GM06990 (cell line): ENCODE measurements at regions not wholly inside any gene's neighbourhood (a gene's known extent, or its start where the extent isn't known, plus 50 kb on each side); places are given as distances from the start of the nearest gene placed in this dataset.
A peak's percentile ranks its signal among the peaks of the same experiment; 100 is the strongest.

ENCODE experiments used
- DNase-seq: peaks from one replicate; pipeline ENCODE4 v3.0.0-alpha.2; 2011; ENCODE audit not compliant: insufficient read length; ENCODE audit errors: extremely low read depth
- H3K27me3 ChIP-seq: replicated peaks from 2 replicates; pipeline ENCODE4 v1.6.0; 2011; ENCODE audit warnings: low read length; ENCODE audit not compliant: control insufficient read depth, insufficient read depth
- H3K36me3 ChIP-seq: 2 replicates; pipeline ENCODE4 v1.5.1; 2011; ENCODE audit warnings: low read length; ENCODE audit not compliant: control insufficient read depth, insufficient read depth
- H3K4me3 ChIP-seq: replicated peaks from 2 replicates; pipeline ENCODE4 v1.5.1; 2011; ENCODE audit warnings: low read depth, mild to moderate bottlenecking, control low read depth, low read length
- TF ChIP-seq, protein P1 (sequence below): IDR thresholded peaks from 2 replicates; pipeline ENCODE4 v1.5.1; 2011; ENCODE audit warnings: low read length, control low read depth, mild to moderate bottlenecking, inconsistent platforms; ENCODE audit not compliant: insufficient read depth, poor library complexity, severe bottlenecking

DNA sequence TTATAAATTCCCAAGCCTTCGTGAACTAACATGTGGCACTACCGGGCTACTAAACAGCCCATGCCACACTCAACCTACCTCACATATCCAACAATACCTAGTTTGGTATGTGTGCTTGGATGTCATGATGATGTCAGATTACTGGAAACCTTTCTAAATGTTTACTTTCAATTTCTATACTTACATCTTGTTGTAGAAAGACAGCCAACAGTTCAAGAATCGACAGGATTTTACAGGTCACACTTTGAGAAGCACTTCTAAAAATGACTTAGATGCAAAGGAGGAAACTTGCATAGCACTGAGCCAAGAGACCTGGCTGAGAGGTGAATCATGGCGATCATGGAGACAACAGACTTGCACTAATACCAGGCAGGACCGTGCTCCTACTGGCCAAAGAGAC lies 209.9 kb downstream of the COL4A1 start:
- Histone ChIP-seq H3K36me3 (no peaks in the 10 kb centered on the region), H3K4me3 (no peak overlapping the region), H3K27me3 (no peaks in the 10 kb centered on the region)
- no peak for DNase-seq
- TF ChIP-seq, protein P1, sequence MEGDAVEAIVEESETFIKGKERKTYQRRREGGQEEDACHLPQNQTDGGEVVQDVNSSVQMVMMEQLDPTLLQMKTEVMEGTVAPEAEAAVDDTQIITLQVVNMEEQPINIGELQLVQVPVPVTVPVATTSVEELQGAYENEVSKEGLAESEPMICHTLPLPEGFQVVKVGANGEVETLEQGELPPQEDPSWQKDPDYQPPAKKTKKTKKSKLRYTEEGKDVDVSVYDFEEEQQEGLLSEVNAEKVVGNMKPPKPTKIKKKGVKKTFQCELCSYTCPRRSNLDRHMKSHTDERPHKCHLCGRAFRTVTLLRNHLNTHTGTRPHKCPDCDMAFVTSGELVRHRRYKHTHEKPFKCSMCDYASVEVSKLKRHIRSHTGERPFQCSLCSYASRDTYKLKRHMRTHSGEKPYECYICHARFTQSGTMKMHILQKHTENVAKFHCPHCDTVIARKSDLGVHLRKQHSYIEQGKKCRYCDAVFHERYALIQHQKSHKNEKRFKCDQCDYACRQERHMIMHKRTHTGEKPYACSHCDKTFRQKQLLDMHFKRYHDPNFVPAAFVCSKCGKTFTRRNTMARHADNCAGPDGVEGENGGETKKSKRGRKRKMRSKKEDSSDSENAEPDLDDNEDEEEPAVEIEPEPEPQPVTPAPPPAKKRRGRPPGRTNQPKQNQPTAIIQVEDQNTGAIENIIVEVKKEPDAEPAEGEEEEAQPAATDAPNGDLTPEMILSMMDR: no peak

DNA sequence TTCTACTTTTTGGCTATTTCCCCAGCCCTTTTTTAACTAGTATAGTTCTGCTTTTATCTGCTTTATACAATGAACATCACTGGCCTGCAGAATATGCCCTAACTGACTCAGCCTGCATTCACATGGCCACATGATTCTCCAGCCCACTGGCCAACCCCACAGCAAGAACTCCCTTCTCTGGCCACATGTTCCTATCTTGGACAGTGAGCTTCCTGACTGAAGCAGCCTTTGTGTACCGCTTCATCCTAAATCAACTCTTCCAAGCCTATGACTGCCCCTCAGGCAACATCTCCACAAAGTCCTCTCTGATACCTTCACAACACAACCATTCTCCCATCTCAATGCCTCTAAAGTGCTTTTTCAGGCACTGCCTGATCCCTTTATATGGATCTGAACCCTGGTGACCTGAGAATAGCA lies 214.1 kb downstream of the COL4A1 start:
- H3K36me3 ChIP-seq: no peaks in the 10 kb centered on the region
- TF ChIP-seq, protein P1: no peak
- H3K27me3 ChIP-seq: no peaks in the 10 kb centered on the region
- DNase-seq: no peak
- H3K4me3 ChIP-seq: no peak overlapping the region

DNA sequence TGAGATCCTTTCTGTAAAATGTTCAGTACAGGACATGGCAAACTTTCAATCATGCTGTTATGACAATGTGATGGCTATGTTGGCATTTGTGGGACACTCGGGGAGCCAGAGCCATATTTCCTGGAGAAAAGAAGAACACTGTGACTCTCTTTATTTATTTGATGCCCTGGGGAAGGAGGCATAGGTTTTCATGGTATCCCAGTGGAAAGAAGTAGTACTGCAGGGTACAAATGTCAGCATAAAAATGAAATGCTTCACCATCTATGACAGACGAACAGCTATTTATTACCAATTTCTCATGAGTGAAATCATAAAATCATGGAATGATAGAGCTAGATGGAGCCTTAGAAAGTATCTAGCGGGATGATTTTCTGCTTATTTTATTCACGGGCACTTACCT lies 217.1 kb downstream of the COL4A1 start:
- no peak overlapping the region for H3K4me3 ChIP-seq
- DNase-seq: no peak
- H3K36me3 ChIP-seq: no peaks in the 10 kb centered on the region
- TF ChIP-seq, protein P1: peak; percentile 14
- H3K27me3 ChIP-seq: no peaks in the 10 kb centered on the region

- no peak for DNase-seq
- H3K36me3 ChIP-seq: no peaks in the 10 kb centered on the region
- TF ChIP-seq, protein P1: no peak
- H3K27me3 ChIP-seq: no peaks in the 10 kb centered on the region
- no peak overlapping the region for H3K4me3 ChIP-seq
Measured at GRCh38 chr13:110089100-110089499, 217.9 kb downstream of the COL4A1 start.

DNA sequence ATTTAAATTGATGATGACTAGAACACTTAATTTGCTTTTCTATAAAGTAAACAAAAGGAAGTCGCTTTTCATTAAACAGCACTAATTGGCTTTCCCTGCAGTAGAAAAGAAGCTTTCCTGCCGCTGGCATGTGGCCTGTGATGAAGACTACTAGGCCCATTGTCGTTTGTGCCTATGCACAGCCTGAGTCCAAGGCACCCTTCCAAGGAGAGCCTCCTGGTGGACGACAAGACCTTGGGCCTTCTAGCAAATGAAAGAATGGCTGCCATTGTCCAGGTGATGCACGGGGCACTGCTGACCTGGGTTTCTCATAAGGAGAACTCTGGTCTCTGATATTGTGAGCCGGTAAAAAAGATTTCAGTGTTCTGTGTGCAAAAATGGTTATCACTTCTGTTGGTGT lies 233.0 kb downstream of the COL4A1 start:
- peaks cover 2% of the 10 kb centered on the region for H3K27me3 ChIP-seq
- TF ChIP-seq, protein P1: no peak
- H3K4me3 ChIP-seq: no peak overlapping the region
- no peaks in the 10 kb centered on the region for H3K36me3 ChIP-seq
- DNase-seq: no peak

- no peak overlapping the region for H3K4me3 ChIP-seq
- H3K27me3 ChIP-seq: peaks cover 2% of the 10 kb centered on the region
- no peaks in the 10 kb centered on the region for H3K36me3 ChIP-seq
- no peak for DNase-seq
- TF ChIP-seq, protein P1: no peak
Measured at GRCh38 chr13:110070511-110071120, 236.3 kb downstream of the COL4A1 start.
